Stimulated activated naive B cell treated with anti-CD40 and anti-IgM and Interleukin-4, amounts not matched to agents 10 μg/mL and 1 μg/mL and 100 μg/mL, for 72 hours (primary cell): ENCODE measurements at regions not wholly inside any gene's neighbourhood (a gene's known extent, or its start where the extent isn't known, plus 50 kb on each side); places are given as distances from the start of the nearest gene placed in this dataset.
A peak's percentile ranks its signal among the peaks of the same experiment; 100 is the strongest.

Source experiments
- ATAC-seq, 2 donors: fragments of 150-1000 bp; cut with Tn5 transposase; replicated peaks; 2 replicates each; pipeline ENCODE4 v1.10.0; 2021; ENCODE audit warnings: moderate library complexity in 1 of 2
- DNase-seq: peaks from one replicate; pipeline ENCODE4 v3.0.0; 2021
- H3K27ac Mint-ChIP-seq: one replicate; pipeline ENCODE4 v1.8.0; 2022; ENCODE audit warnings: mild to moderate bottlenecking, mixed read lengths
- H3K27me3 Mint-ChIP-seq, 2 donors: one replicate each; pipeline ENCODE4 v1.8.0; 2022; ENCODE audit warnings: mixed read lengths in 2 of 2
- H3K36me3 Mint-ChIP-seq, 2 donors: one replicate each; pipeline ENCODE4 v1.8.0; 2022; ENCODE audit warnings: mixed read lengths in 2 of 2, mild to moderate bottlenecking in 1 of 2
- H3K4me1 Mint-ChIP-seq, 2 donors: one replicate each; pipeline ENCODE4 v1.8.0; 2022; ENCODE audit warnings: mixed read lengths in 2 of 2, mild to moderate bottlenecking in 1 of 2
- H3K4me3 Mint-ChIP-seq, 2 donors: one replicate each; pipeline ENCODE4 v1.8.0; 2022; ENCODE audit warnings: mild to moderate bottlenecking in 2 of 2, mixed read lengths in 2 of 2, moderate library complexity in 1 of 2
- H3K9me3 Mint-ChIP-seq, 2 donors: one replicate each; pipeline ENCODE4 v1.8.0; 2022; ENCODE audit warnings: mixed read lengths in 2 of 2, mild to moderate bottlenecking in 1 of 2

DNA sequence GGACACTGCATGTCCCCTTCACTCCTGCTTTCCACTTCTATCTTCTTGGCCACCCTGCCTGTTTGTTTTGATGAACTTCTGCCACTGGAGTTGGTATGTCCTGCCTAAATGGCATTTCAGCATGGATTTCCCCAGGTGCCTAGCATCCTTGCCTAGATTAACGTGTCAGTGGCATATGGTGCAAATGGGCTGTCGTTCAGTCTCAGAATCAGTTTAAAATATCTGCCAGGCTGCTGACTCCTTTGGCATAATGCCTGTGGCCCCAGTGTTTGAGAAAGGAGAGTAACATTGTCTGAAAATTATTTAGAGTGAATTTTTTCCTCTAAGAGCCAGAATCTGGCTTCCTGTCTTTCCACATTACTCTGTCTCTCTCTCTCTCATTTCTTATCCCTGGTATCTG, 64.9 kb upstream of the BARHL2 start:
- no peak overlapping the region for H3K4me3 Mint-ChIP-seq
- no peaks in the 10 kb centered on the region for H3K4me1 Mint-ChIP-seq
- no peaks in the 10 kb centered on the region for H3K9me3 Mint-ChIP-seq
- H3K27me3 Mint-ChIP-seq = peaks cover 11 to 14% of the 10 kb centered on the region in 2 donors
- H3K36me3 Mint-ChIP-seq = no peaks in the 10 kb centered on the region
- DNase-seq (no peak), ATAC-seq (no peak)
- no peak overlapping the region for H3K27ac Mint-ChIP-seq

DNA sequence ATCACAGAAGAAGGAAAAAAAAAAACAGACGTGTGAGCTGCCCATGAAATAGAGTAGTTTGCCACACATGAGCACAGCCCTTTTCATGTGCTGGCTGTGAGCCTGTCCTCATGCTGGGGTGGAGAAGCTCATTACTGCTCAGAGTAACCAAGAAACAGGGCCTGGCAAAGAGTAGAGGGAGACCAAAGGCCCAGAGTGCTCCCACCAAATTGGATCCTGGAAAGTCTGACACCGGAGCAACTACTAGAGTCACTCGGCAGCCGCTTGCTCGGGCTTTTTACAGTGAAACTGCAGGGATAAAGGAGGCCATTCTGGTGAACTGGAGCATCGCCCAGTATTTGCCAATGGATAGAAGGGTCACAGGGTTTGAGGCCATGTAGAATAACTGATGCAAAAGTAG, 64.4 kb upstream of the BARHL2 start:
- Mint-ChIP-seq H3K27me3 (peaks cover 11 to 14% of the 10 kb centered on the region in 2 donors), H3K4me1 (no peaks in the 10 kb centered on the region), H3K27ac (no peak overlapping the region), H3K36me3 (no peaks in the 10 kb centered on the region), H3K4me3 (no peak overlapping the region), H3K9me3 (no peaks in the 10 kb centered on the region)
- ATAC-seq (no peak), DNase-seq (no peak)

DNA sequence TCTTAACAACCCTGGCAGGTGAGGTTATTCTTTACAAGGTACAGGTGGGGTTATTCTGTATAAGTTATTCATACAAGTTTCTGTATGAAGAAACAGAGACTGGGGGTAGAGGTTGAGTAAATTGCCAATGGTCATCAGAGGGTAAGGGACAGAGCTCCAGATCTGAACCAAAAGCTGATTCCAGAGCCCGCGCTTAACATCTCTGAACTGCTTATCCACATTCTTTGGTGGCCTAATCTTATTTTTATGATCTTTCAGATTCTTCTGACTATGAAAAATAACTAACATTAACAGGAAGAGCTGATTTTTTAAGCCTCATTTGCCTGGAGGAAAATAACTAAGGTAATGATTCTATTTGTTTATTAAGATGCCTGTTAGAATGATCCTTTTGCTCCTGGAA, 63.9 kb upstream of the BARHL2 start:
- no peak for DNase-seq

DNA sequence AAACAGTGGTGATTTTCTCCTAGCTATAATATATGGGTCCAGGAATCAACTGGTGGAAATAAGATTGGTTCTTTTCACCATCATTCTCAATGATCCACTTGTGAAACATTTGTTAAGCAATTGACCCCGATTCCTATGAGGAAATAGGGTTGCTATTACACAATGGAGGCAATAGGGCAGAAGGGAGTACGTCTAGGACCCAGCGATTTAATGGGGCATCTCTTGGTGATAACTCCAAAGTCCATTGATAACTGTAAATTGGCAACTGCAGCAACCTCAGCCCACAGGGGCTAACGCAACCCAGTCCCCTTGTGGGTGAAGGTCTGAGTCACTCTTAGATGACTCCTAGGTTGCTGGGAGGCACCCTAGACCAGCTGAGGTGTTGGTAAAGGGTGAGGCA, 62.5 kb upstream of the BARHL2 start:
- H3K9me3 Mint-ChIP-seq = no peaks in the 10 kb centered on the region
- no peak overlapping the region for H3K27ac Mint-ChIP-seq
- H3K27me3 Mint-ChIP-seq = peaks cover 11 to 14% of the 10 kb centered on the region in 2 donors
- H3K36me3 Mint-ChIP-seq = no peaks in the 10 kb centered on the region
- ATAC-seq (no peak), DNase-seq (no peak)
- H3K4me1 Mint-ChIP-seq = no peaks in the 10 kb centered on the region
- no peak overlapping the region for H3K4me3 Mint-ChIP-seq

More for the DNA sequence above, 63.9 kb upstream of the BARHL2 start:
- H3K4me1 Mint-ChIP-seq = no peaks in the 10 kb centered on the region
- H3K27me3 Mint-ChIP-seq = peaks cover 11 to 14% of the 10 kb centered on the region in 2 donors
- no peak overlapping the region for H3K4me3 Mint-ChIP-seq
- no peaks in the 10 kb centered on the region for H3K36me3 Mint-ChIP-seq
- H3K27ac Mint-ChIP-seq = no peak overlapping the region
- ATAC-seq = no peak
- no peaks in the 10 kb centered on the region for H3K9me3 Mint-ChIP-seq

DNA sequence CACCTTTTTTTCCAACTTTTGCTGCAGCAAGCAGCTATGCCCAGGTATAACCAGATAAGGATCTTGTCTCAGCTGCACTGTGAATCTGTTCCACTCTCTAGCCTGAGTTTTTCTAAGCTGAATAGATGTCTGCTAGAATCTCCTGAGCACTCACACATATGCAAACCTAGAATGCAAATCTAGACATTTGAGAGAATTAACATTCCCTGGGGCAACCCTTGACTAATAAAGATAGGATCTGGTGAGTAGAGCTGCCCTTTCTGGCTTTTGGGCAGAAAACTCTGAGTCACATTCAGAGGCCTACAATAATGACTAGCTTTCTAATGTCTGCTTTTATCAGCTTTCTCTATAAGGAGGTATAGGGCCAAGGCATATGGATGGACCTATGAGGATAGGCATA, 61.4 kb upstream of the BARHL2 start:
- Mint-ChIP-seq H3K27me3 (peaks cover 11 to 14% of the 10 kb centered on the region in 2 donors), H3K9me3 (no peaks in the 10 kb centered on the region), H3K27ac (no peak overlapping the region), H3K4me3 (no peak overlapping the region), H3K36me3 (no peaks in the 10 kb centered on the region), H3K4me1 (no peaks in the 10 kb centered on the region)
- DNase-seq (no peak), ATAC-seq (peak in 1 of 2 donors; percentile 55)

DNA sequence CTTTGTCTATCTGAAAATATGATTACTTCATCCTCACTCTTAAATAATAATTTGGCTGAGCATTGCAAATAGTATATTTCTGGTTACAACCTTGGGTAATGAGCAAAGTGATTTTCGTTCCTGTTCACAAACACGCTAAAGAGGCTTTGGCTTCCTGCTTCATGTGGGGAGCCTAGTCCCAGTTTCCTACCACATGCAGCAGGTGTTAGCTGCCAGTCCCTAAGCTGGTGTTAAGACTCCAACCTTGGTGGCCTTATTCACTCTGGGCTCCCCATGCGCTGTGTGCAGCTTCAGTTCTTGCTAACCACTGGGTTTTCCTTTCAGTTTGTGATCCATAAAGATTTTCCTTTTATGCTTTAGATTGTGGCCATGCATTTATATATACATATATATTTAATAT, 56.7 kb upstream of the BARHL2 start:
- Mint-ChIP-seq H3K27me3 (peaks cover 10 to 25% of the 10 kb centered on the region in 2 donors), H3K27ac (no peak overlapping the region), H3K4me3 (no peak overlapping the region), H3K9me3 (no peaks in the 10 kb centered on the region), H3K4me1 (no peaks in the 10 kb centered on the region), H3K36me3 (no peaks in the 10 kb centered on the region)
- no peak for ATAC-seq
- no peak for DNase-seq

DNA sequence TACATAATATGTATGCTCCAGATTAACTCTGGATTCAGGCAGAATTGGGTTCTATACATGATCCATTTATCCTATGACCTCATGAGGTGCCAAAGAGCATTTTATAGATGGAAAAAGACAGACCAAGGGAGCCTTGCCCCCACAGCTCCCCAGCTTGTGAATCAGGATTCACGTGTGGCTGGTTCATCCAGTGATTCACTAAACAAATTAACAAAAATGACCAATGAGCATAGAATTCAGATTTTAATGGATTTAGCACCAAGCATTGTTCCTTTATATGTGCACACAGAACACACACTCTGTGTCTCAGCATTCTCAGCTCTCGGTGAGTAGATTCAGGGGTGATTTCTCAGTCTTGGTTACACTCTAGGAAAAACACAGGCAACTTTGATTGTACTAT, 51.7 kb upstream of the BARHL2 start:
- DNase-seq = no peak

DNA sequence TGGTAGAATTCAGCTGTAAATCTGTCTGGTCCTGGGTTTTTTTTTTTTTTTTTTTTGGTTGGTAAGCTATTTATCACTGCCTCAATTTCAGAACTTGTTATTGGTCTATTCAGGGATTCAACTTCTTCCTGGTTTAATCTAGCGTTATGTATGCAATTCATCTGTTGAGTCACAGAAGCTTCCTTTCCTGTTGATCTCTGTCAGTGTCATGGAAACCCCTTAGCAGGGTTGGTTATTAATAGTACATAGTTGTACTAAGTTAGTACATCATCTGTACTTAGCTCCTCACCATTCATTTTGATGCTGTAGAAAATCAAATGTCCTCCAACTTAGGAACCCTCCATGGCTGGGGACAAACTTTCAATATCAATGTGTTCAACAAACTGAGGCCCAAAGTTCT, 51.0 kb upstream of the BARHL2 start:
- no peak for ATAC-seq
- DNase-seq = no peak
- H3K9me3 Mint-ChIP-seq = peaks cover 1 to 4% of the 10 kb centered on the region in 2 donors
- peaks cover 35 to 51% of the 10 kb centered on the region in 2 donors for H3K27me3 Mint-ChIP-seq
- H3K4me3 Mint-ChIP-seq = no peak overlapping the region
- H3K27ac Mint-ChIP-seq = no peak overlapping the region
- H3K36me3 Mint-ChIP-seq = no peaks in the 10 kb centered on the region
- H3K4me1 Mint-ChIP-seq = no peaks in the 10 kb centered on the region

More for the DNA sequence above, 51.7 kb upstream of the BARHL2 start:
- no peak for ATAC-seq
- no peaks in the 10 kb centered on the region for H3K4me1 Mint-ChIP-seq
- H3K27ac Mint-ChIP-seq = no peak overlapping the region
- H3K9me3 Mint-ChIP-seq = peaks cover 1 to 4% of the 10 kb centered on the region in 2 donors
- H3K4me3 Mint-ChIP-seq = no peak overlapping the region
- H3K27me3 Mint-ChIP-seq = peaks cover 35 to 50% of the 10 kb centered on the region in 2 donors
- H3K36me3 Mint-ChIP-seq = no peaks in the 10 kb centered on the region
